ENCODE measurements at regions not wholly inside any gene's neighbourhood (a gene's known extent, or its start where the extent isn't known, plus 50 kb on each side); places are given as distances from the start of the nearest gene placed in this dataset.
"Not testable (repeated sequence)": the region's sequence is repeated elsewhere in the genome, so short reads cannot be mapped to it uniquely, and the experiment has no call there.

DNA sequence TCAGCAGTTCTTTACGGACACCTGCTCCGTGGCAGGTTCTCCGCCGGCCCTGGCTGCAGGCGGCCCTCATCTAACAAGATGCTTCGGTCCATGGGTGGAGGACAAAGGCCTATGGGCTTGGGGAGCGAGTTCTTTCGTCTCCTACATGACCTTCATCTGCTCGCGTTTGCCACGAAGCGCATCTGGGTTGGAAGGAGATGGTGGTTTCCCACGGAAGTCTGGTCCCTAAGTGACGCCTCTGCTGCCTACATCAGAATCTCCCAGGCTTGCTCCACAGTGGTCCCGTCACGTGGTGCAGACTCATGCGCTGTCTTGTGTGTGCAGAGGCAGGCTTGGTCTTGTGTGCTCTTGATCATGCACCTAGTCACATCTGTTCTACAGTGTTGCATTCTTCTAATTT is 341.7 kb downstream of the CACNA1B start:
- H3K4ac ChIP-seq (replicated peaks; ENCODE audit: insufficient read length, low read depth, low read length); H4K5ac ChIP-seq (ENCODE audit: insufficient read length, low read depth, low read length); H2BK15ac ChIP-seq (ENCODE audit: low read length); H3K18ac ChIP-seq (ENCODE audit: extremely low read depth, low read length); H3K14ac ChIP-seq (ENCODE audit: insufficient read length); H3K27me3 ChIP-seq (replicated peaks in 1 of 4; ENCODE audit: control insufficient read depth in 3 of 4, extremely low read depth in 1 of 4, insufficient read depth in 3 of 4, low read length in 3 of 4); FAIRE-seq; H3K56ac ChIP-seq (replicated peaks; ENCODE audit: insufficient read length, low read depth, low read length); POLR2A ChIA-PET (ENCODE audit: partially characterized antibody); H3K9ac ChIP-seq (replicated peaks in 1 of 4; ENCODE audit: extremely low read depth in 1 of 4, low read depth in 3 of 4, low read length in 3 of 4); H2AK5ac ChIP-seq (ENCODE audit: low read depth, low read length); H4K91ac ChIP-seq (replicated peaks; ENCODE audit: insufficient read length, low read length); H4K8ac ChIP-seq (ENCODE audit: extremely low read depth, insufficient read depth, low read length); H3K79me2 ChIP-seq (ENCODE audit: control insufficient read depth in 1 of 2, insufficient read depth in 2 of 2, low read length in 2 of 2); DNase-seq (ENCODE audit: low read depth in 1 of 2, low spot score in 2 of 2); H3K4me1 ChIP-seq (replicated peaks in 1 of 4; ENCODE audit: control insufficient read depth in 3 of 4, insufficient read depth in 4 of 4, low read length in 3 of 4); H3K4me2 ChIP-seq (ENCODE audit: insufficient read depth in 1 of 2, low read depth in 2 of 2, low read length in 2 of 2); H3K36me3 ChIP-seq (ENCODE audit: control insufficient read depth in 2 of 4, insufficient read depth in 4 of 4, low read length in 3 of 4); H4K20me1 ChIP-seq (replicated peaks in 1 of 2; ENCODE audit: control insufficient read depth in 1 of 2, insufficient read depth in 2 of 2, low read length in 2 of 2); H2BK12ac ChIP-seq (ENCODE audit: low read depth, low read length); H3K79me1 ChIP-seq (ENCODE audit: low read depth, low read length); H2BK5ac ChIP-seq (ENCODE audit: low read depth, low read length); H2BK20ac ChIP-seq (ENCODE audit: low read length); H3K23me2 ChIP-seq (ENCODE audit: low read depth, low read length); H2AFZ ChIP-seq (ENCODE audit: low read length); H3K4me3 ChIP-seq (ENCODE audit: extremely low read depth in 1 of 4, insufficient read depth in 2 of 4, low read depth in 3 of 4, low read length in 4 of 4); H2BK120ac ChIP-seq (replicated peaks; ENCODE audit: low read depth, low read length); H3K27ac ChIP-seq (ENCODE audit: low read depth, low read length); CTCF ChIA-PET (ENCODE audit: partially characterized antibody); H3K23ac ChIP-seq (ENCODE audit: insufficient read length): not testable (repeated sequence)
- 89% methylated on average over 11 of the region's 17 CpGs; no CpG with 5 or more reads in 1 of the 2 experiments for WGBS, 2 experiments (ENCODE audit: extremely low coverage in 1 of 2, insufficient coverage in 1 of 2, insufficient read length in 1 of 2, insufficient replicate concordance in 2 of 2, low coverage in 1 of 2, low lambda C conversion rate in 2 of 2, missing lambda C conversion rate in 1 of 2)
- peaks cover 0 to 10% of the 10 kb centered on the region in 2 experiments; a peak in 2 of 4 replicates for H3K9me3 ChIP-seq (ENCODE audit: insufficient read depth in 2 of 2, low read depth in 1 of 2, low read length in 1 of 2)

DNA sequence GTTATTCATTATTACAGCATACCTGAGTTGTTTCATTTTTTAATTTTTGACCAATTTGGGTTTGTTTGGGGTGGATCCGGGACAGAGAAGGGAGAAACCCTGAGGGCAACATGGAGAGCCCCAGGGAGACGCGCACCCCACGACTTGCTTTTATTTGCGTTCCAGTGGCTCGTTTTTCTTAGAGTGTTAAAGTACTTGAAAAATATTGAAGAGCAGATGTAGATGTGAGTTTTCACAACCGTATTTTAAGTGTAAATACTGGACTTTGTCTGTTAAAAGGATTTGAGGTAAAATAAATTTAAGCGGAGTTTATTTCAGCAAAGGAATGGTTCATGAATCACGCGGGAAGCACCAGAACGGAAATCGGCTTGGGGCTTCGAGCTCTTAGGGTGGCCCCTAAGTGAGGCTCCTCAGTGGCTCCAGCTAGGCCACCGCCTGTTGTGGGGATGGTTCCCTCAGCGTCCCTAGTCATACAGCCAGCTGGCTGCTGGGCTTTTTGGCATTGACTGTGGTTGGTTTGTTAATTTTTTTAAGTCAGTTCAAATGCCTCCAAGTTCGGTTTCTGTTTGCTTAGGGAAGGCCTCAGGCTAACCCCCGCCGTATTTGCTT is 344.0 kb downstream of the CACNA1B start:
- H3K36me3 ChIP-seq (ENCODE audit: control insufficient read depth in 2 of 4, insufficient read depth in 4 of 4, low read length in 3 of 4); H2AK5ac ChIP-seq (ENCODE audit: low read depth, low read length); H3K4me1 ChIP-seq (replicated peaks in 1 of 4; ENCODE audit: control insufficient read depth in 3 of 4, insufficient read depth in 4 of 4, low read length in 3 of 4); H3K4me3 ChIP-seq (ENCODE audit: extremely low read depth in 1 of 4, insufficient read depth in 2 of 4, low read depth in 3 of 4, low read length in 4 of 4); H2AFZ ChIP-seq (ENCODE audit: low read length); H4K20me1 ChIP-seq (replicated peaks in 1 of 2; ENCODE audit: control insufficient read depth in 1 of 2, insufficient read depth in 2 of 2, low read length in 2 of 2); H3K56ac ChIP-seq (replicated peaks; ENCODE audit: insufficient read length, low read depth, low read length); H3K4ac ChIP-seq (replicated peaks; ENCODE audit: insufficient read length, low read depth, low read length); POLR2A ChIA-PET (ENCODE audit: partially characterized antibody); H3K79me2 ChIP-seq (ENCODE audit: control insufficient read depth in 1 of 2, insufficient read depth in 2 of 2, low read length in 2 of 2); H2BK12ac ChIP-seq (ENCODE audit: low read depth, low read length); H2BK15ac ChIP-seq (ENCODE audit: low read length); H3K23me2 ChIP-seq (ENCODE audit: low read depth, low read length); H3K27me3 ChIP-seq (replicated peaks in 1 of 4; ENCODE audit: control insufficient read depth in 3 of 4, extremely low read depth in 1 of 4, insufficient read depth in 3 of 4, low read length in 3 of 4); FAIRE-seq; CTCF ChIA-PET (ENCODE audit: partially characterized antibody); H3K23ac ChIP-seq (ENCODE audit: insufficient read length); H2BK5ac ChIP-seq (ENCODE audit: low read depth, low read length); H3K79me1 ChIP-seq (ENCODE audit: low read depth, low read length); H3K14ac ChIP-seq (ENCODE audit: insufficient read length); H2BK20ac ChIP-seq (ENCODE audit: low read length); H3K9ac ChIP-seq (replicated peaks in 1 of 4; ENCODE audit: extremely low read depth in 1 of 4, low read depth in 3 of 4, low read length in 3 of 4); H2BK120ac ChIP-seq (replicated peaks; ENCODE audit: low read depth, low read length); H4K91ac ChIP-seq (replicated peaks; ENCODE audit: insufficient read length, low read length); H3K18ac ChIP-seq (ENCODE audit: extremely low read depth, low read length); DNase-seq (ENCODE audit: low read depth in 1 of 2, low spot score in 2 of 2); H4K8ac ChIP-seq (ENCODE audit: extremely low read depth, insufficient read depth, low read length); H3K4me2 ChIP-seq (ENCODE audit: insufficient read depth in 1 of 2, low read depth in 2 of 2, low read length in 2 of 2); H3K27ac ChIP-seq (ENCODE audit: low read depth, low read length); H4K5ac ChIP-seq (ENCODE audit: insufficient read length, low read depth, low read length): not testable (repeated sequence)
- H3K9me3 ChIP-seq (ENCODE audit: insufficient read depth in 2 of 2, low read depth in 1 of 2, low read length in 1 of 2), result peaks cover 0 to 10% of the 10 kb centered on the region in 2 experiments; a peak in 2 of 4 replicates
- WGBS, 2 experiments (ENCODE audit: extremely low coverage in 1 of 2, insufficient coverage in 1 of 2, insufficient read length in 1 of 2, insufficient replicate concordance in 2 of 2, low coverage in 1 of 2, low lambda C conversion rate in 2 of 2, missing lambda C conversion rate in 1 of 2), result 71% methylated on average over 6 of the region's 18 CpGs; no CpG with 5 or more reads in 1 of the 2 experiments
